ENCODE measurements at regions not wholly inside any gene's neighbourhood (a gene's known extent, or its start where the extent isn't known, plus 50 kb on each side); places are given as distances from the start of the nearest gene placed in this dataset.
"Not testable (repeated sequence)": the region's sequence is repeated elsewhere in the genome, so short reads cannot be mapped to it uniquely, and the experiment has no call there.

DNA sequence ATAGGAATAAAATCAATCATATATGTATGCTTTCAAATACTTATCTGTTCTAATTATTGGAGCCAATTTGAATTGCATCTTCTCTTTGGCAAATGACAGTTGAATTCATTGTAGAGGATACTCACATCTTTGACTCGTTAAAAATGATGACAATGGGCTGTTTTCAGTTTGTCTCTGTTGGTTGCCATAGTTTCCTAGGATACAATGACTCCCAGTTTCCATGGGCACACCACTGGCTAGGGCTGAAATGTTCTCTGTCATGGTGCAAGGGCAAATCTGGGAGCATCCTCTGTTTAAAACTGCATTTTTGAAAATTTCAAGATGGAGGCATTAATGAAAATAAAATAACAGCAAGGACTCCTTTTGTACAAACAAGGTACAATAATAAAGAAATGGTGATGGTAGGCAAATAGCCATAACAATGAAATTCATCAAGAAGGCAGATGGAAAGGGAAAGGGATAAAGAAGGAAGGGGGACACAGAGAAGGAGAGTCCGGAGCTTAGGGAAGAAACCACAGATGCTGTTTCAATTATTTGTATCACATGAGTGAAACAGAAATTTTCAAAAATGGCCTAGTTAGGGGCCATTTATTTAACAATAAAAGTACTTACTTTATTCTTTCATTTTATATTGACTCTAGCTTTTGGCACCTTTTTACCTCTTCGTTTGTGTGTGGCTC is 378.8 kb upstream of the SEMA6A start:
- ATAC-seq (ENCODE audit: insufficient number of reproducible peaks, low FRiP score, low read depth): no peak
- TF ChIP-seq, protein P1, sequence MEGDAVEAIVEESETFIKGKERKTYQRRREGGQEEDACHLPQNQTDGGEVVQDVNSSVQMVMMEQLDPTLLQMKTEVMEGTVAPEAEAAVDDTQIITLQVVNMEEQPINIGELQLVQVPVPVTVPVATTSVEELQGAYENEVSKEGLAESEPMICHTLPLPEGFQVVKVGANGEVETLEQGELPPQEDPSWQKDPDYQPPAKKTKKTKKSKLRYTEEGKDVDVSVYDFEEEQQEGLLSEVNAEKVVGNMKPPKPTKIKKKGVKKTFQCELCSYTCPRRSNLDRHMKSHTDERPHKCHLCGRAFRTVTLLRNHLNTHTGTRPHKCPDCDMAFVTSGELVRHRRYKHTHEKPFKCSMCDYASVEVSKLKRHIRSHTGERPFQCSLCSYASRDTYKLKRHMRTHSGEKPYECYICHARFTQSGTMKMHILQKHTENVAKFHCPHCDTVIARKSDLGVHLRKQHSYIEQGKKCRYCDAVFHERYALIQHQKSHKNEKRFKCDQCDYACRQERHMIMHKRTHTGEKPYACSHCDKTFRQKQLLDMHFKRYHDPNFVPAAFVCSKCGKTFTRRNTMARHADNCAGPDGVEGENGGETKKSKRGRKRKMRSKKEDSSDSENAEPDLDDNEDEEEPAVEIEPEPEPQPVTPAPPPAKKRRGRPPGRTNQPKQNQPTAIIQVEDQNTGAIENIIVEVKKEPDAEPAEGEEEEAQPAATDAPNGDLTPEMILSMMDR (IDR thresholded peaks at IDR 0.05): no peak

DNA sequence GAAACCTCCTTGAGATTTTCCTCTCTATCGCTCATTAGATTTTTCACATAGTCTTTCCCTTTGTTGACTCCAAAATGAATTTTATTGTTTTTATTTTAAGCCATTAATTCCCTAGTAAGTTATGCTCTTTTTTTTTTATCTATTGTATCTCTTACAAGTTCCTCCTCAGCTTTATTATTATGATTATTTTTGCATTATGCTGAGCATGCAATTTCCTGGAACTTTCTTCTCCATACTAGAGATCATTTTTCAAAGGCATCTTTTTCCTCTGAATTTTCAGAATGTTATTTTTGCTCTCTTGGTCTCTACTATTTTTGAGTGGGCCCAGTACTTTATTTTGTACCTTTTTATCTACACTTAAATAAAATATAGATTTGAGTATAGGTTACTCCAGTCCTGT is 376.6 kb upstream of the SEMA6A start:
- TF ChIP-seq, protein P1 (IDR thresholded peaks at IDR 0.05): no peak
- Histone ChIP-seq H3K4me1 (ENCODE audit: control insufficient read depth in 1 of 2, low read depth in 2 of 2) (no peaks in the 10 kb centered on the region), H3K9me3 (no peaks in the 10 kb centered on the region), H3K27ac (no peak overlapping the region), H3K4me3 (no peak overlapping the region), H3K27me3 (replicated peaks; ENCODE audit: insufficient read depth) (no peaks in the 10 kb centered on the region), H3K36me3 (no peaks in the 10 kb centered on the region)
- DNase-seq (ENCODE audit: low spot score): no peak
- ATAC-seq (ENCODE audit: insufficient number of reproducible peaks, low FRiP score, low read depth): no peak

More for the DNA sequence above, 378.8 kb upstream of the SEMA6A start:
- DNase-seq (ENCODE audit: low spot score): no peak
- no peaks in the 10 kb centered on the region for H3K27me3 ChIP-seq (replicated peaks; ENCODE audit: insufficient read depth)
- no peak overlapping the region for H3K27ac ChIP-seq
- no peaks in the 10 kb centered on the region for H3K36me3 ChIP-seq
- no peak overlapping the region for H3K4me3 ChIP-seq
- no peaks in the 10 kb centered on the region for H3K9me3 ChIP-seq
- no peaks in the 10 kb centered on the region for H3K4me1 ChIP-seq (ENCODE audit: control insufficient read depth in 1 of 2, low read depth in 2 of 2)

DNA sequence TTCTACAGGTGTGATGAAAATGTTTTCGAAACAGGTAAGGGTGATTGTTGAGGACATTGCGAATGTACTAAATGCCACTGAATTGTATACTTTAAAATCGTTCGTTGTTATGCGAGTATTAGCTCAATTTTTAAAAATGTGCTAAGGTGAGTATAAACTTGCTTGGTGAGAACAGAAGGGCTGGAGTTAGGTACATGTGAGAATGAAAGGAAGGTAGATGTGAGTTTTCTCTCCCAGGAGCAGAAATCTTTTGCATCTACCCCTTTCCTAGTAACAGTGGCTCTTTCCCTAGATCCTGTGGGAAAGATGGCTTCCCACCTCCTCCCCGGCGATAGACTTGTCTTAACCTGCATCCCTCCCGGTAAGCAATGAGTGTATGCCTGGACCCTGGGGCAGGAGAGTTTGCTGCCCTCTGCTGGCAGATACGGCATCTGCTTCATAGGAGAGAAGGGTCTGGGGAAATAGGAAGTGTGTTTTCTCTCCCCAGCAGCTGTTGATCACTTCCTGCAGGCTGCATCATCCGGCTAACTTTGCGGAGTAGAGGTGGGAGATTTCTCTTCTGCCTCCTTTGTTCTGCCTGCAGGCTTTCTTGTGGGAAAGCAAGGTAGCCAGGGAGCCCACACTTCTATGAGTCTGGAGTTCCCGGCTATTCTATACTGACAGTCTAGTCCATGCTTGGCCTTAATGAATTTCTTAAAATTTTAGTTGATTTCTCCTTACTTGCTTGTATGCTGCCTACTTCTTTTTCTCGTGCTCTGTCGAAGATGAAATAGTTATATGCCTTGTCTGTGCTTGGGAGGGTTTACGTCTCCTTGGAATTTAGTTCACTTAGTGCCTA is 373.3 kb upstream of the SEMA6A start:
- Histone ChIP-seq H3K36me3 (no peaks in the 10 kb centered on the region), H3K27me3 (replicated peaks; ENCODE audit: insufficient read depth) (no peaks in the 10 kb centered on the region), H3K9me3 (no peaks in the 10 kb centered on the region), H3K4me1 (ENCODE audit: control insufficient read depth in 1 of 2, low read depth in 2 of 2) (no peaks in the 10 kb centered on the region), H3K27ac (no peak overlapping the region), H3K4me3 (no peak overlapping the region)
- no peak for DNase-seq (ENCODE audit: low spot score)
- no peak for ATAC-seq (ENCODE audit: insufficient number of reproducible peaks, low FRiP score, low read depth)
- TF ChIP-seq, protein P1 (IDR thresholded peaks at IDR 0.05): no peak

DNA sequence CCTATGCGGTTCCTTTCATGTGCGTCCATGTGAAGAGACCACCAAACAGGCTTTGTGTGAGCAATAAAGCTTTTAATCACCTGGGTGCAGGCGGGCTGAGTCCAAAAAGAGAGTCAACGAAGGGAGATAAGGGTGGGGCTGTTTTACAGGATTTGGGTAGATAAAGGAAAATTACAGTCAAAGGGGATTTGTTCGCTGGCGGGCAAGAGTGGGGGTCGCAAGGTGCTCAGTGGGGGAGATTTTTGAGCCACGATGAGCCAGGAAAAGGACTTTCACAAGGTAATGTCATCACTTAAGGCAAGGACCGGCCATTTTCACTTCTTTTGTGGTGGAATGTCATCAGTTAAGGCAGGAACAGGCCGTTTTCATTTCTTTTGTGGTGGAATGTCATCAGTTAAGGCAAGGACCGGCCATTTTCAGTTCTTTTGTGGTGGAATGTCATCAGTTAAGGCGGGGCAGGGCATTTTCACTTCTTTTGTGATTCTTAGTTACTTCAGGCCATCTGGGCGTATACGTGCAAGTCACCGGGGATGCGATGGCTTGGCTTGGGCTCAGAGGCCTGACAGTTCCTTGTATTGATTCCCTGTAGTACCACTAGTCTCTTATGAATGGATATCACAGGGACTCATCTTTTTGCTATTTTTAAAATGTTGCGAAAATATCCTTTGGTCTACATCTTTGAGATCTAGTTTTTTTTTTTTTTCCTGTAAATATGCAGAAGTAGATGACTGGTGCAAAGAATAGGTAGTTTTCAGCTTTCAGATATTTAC is 371.2 kb upstream of the SEMA6A start:
- not testable (repeated sequence) for H3K4me3 ChIP-seq; ATAC-seq (ENCODE audit: insufficient number of reproducible peaks, low FRiP score, low read depth); H3K27me3 ChIP-seq (replicated peaks; ENCODE audit: insufficient read depth)

DNA sequence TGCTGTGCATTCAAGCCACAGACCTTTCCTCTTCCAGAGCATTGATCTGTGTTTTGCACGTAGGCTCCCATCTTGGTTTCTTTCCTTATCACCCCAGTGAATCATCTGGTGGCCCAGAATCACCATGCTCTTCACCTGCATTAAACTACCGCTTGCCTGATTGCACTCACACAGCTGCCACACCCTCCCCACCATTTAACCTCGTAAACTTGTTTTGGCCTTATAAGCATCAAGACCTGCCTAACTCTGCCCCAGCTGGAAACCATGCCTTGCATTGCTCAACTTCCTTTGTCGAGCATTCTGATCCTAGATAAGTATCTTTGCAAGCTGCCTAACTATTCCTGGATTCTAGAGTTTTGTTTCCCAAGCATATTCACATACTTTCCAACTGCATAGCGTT is 369.6 kb upstream of the SEMA6A start:
- ATAC-seq (ENCODE audit: insufficient number of reproducible peaks, low FRiP score, low read depth) (no peak), DNase-seq (ENCODE audit: low spot score) (no peak)
- Histone ChIP-seq H3K36me3 (no peaks in the 10 kb centered on the region), H3K27ac (no peak overlapping the region), H3K27me3 (replicated peaks; ENCODE audit: insufficient read depth) (no peaks in the 10 kb centered on the region), H3K4me1 (ENCODE audit: control insufficient read depth in 1 of 2, low read depth in 2 of 2) (no peaks in the 10 kb centered on the region), H3K9me3 (no peaks in the 10 kb centered on the region), H3K4me3 (no peak overlapping the region)
- TF ChIP-seq, protein P1 (IDR thresholded peaks at IDR 0.05): no peak

More for the DNA sequence above, 371.2 kb upstream of the SEMA6A start:
- not testable (repeated sequence) for H3K4me1 ChIP-seq (ENCODE audit: control insufficient read depth in 1 of 2, low read depth in 2 of 2); H3K36me3 ChIP-seq; DNase-seq (ENCODE audit: low spot score); H3K27ac ChIP-seq; H3K9me3 ChIP-seq

Data from thoracic aorta (tissue), 2 donors.